HEK293T (cell line): ENCODE measurements at regions not wholly inside any gene's neighbourhood (a gene's known extent, or its start where the extent isn't known, plus 50 kb on each side); places are given as distances from the start of the nearest gene placed in this dataset.

Experiments used
- BHLHE40 ChIP-seq: fragments of 450-650 bp; IDR thresholded peaks from 2 replicates; pipeline ENCODE4 v1.6.1; 2016; ENCODE audit warnings: mild to moderate bottlenecking, moderate library complexity, borderline replicate concordance
- CTBP1 ChIP-seq: fragments of 450-650 bp; IDR thresholded peaks from 2 replicates; pipeline ENCODE4 v1.6.1; 2016; ENCODE audit warnings: borderline replicate concordance
- ELF4 ChIP-seq: fragments of 450-650 bp; IDR thresholded peaks from 2 replicates; pipeline ENCODE4 v1.6.1; 2017; ENCODE audit warnings: antibody characterized with exemption
- FOXA1 ChIP-seq: fragments of 450-650 bp; IDR thresholded peaks from 2 replicates; pipeline ENCODE4 v1.6.1; 2016; ENCODE audit warnings: mild to moderate bottlenecking
- FOXM1 ChIP-seq: fragments of 450-650 bp; IDR thresholded peaks from 2 replicates; pipeline ENCODE4 v1.6.1; 2017; ENCODE audit warnings: mild to moderate bottlenecking, borderline replicate concordance
- SUZ12 ChIP-seq: fragments of 450-650 bp; IDR thresholded peaks from 2 replicates; pipeline ENCODE4 v1.6.1; 2016; ENCODE audit warnings: mild to moderate bottlenecking
- TARDBP ChIP-seq: fragments of 450-650 bp; IDR thresholded peaks from 2 replicates; pipeline ENCODE4 v1.6.1; 2016
- ZNF384 ChIP-seq: fragments of 450-650 bp; IDR thresholded peaks from 2 replicates; pipeline ENCODE4 v1.6.1; 2016

DNA sequence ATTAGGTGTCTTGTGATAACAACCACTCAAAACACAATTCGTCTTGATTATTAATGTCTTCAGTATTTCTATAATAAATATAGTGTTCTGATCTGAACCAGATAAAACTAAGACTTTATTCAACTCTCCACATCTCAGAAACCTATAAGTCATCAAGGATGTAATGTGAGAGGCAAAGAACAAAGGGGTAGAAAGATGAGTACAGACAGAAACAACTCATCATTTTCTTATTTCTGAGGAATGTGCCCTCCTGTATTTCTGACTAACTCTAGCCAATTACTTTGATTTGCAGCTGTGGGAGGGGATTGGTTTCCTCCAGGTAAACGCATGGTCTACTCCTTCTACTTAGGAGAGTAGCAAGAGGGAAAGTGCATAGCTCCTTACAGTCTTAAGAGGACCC lies 73.7 kb upstream of the ST6GALNAC5 start:
- no peak for TF ChIP-seq TARDBP
- no peak for TF ChIP-seq SUZ12
- no peak for TF ChIP-seq ELF4
- no peak for TF ChIP-seq BHLHE40
- no peak for TF ChIP-seq FOXA1
- no peak for TF ChIP-seq ZNF384
- TF ChIP-seq CTBP1, result no peak
- no peak for TF ChIP-seq FOXM1
